Retinal pigment epithelial cell (primary cell): ENCODE measurements at regions not wholly inside any gene's neighbourhood (a gene's known extent, or its start where the extent isn't known, plus 50 kb on each side); places are given as distances from the start of the nearest gene placed in this dataset.

Experiments used
- DNase-seq: peaks from one replicate; pipeline ENCODE4 v3.0.0-alpha.2; 2010; ENCODE audit warnings: low read depth
- H3K4me3 ChIP-seq: 2 replicates; pipeline ENCODE4 v1.5.1; 2011; ENCODE audit warnings: mild to moderate bottlenecking, low read length, control low read depth, moderate library complexity
- CTCF ChIP-seq: conservative IDR thresholded peaks from 2 replicates; pipeline ENCODE4 v1.5.1; 2011; ENCODE audit warnings: low read depth, low read length, control low read depth, inconsistent platforms

GRCh38 chr4:74878323-74878722, 54.6 kb upstream of the PARM1 start:
- no peak overlapping the region for H3K4me3 ChIP-seq
- DNase-seq: no peak
- TF ChIP-seq CTCF: no peak

GRCh38 chr4:74875451-74875850, 57.5 kb upstream of the PARM1 start:
- DNase-seq: no peak
- no peak for TF ChIP-seq CTCF
- H3K4me3 ChIP-seq: no peak overlapping the region

- peak; percentile 68 for DNase-seq
- no peak overlapping the region for H3K4me3 ChIP-seq
- TF ChIP-seq CTCF: peak; percentile 95
Measured at GRCh38 chr4:74874753-74875367, 58.1 kb upstream of the PARM1 start.

- H3K4me3 ChIP-seq: peak overlapping the region; percentile 9
- peak; percentile 96 for DNase-seq
- TF ChIP-seq CTCF: no peak
Measured at GRCh38 chr4:74873545-74874301, 59.2 kb upstream of the PARM1 start.

- DNase-seq: no peak
- H3K4me3 ChIP-seq: no peak overlapping the region
- TF ChIP-seq CTCF: no peak
Measured at GRCh38 chr4:74858921-74859562, 64.7 kb upstream of the BTC start.

GRCh38 chr4:74855879-74856278, 61.6 kb upstream of the BTC start:
- no peak for DNase-seq
- H3K4me3 ChIP-seq: no peak overlapping the region
- TF ChIP-seq CTCF: no peak
